Colonic mucosa (tissue), 4 donors: ENCODE measurements at regions not wholly inside any gene's neighbourhood (a gene's known extent, or its start where the extent isn't known, plus 50 kb on each side); places are given as distances from the start of the nearest gene placed in this dataset.
"Not testable (repeated sequence)": the region's sequence is repeated elsewhere in the genome, so short reads cannot be mapped to it uniquely, and the experiment has no call there.

Experiments
- DNase-seq: peaks from one replicate; pipeline ENCODE4 v3.0.0-alpha.2; 2020
- H3K27ac ChIP-seq: fragments of 200-600 bp; one replicate; pipeline ENCODE4 v1.8.0; 2021
- H3K27me3 ChIP-seq: fragments of 200-600 bp; one replicate; pipeline ENCODE4 v1.8.0; 2021
- H3K36me3 ChIP-seq: fragments of 200-600 bp; one replicate; pipeline ENCODE4 v1.8.0; 2021
- H3K4me1 ChIP-seq: fragments of 200-600 bp; one replicate; pipeline ENCODE4 v1.8.0; 2021; ENCODE audit warnings: mild to moderate bottlenecking
- H3K4me3 ChIP-seq: fragments of 200-600 bp; one replicate; pipeline ENCODE4 v1.8.0; 2021
- H3K9ac ChIP-seq, 2 donors: one replicate each; pipeline ENCODE4 v1.7.0; 2013; ENCODE audit warnings: control low read depth in 2 of 2, low read depth in 2 of 2, low read length in 2 of 2
- H3K9me3 ChIP-seq: fragments of 200-600 bp; one replicate; pipeline ENCODE4 v1.8.0; 2021
- CTCF ChIP-seq: fragments of 200-600 bp; IDR thresholded peaks from one replicate; pipeline ENCODE4 v1.8.0; 2022; ENCODE audit warnings: antibody characterized with exemption, mild to moderate bottlenecking
- intact Hi-C: fragments of 100-400 bp; cut with DNase I; formaldehyde crosslinking; loops from one replicate; pipeline ENCODE4 v1.14.1; 2022
- donor health status: healthy.
- donor health status: DM: no; HTN: no; CAD: no.
- donor health status: DM: no; HTN: no; CAD: no.

- H3K9ac ChIP-seq: no peak overlapping the region
- no peaks in the 10 kb centered on the region for H3K4me1 ChIP-seq
- TF ChIP-seq CTCF: no peak
- H3K27ac ChIP-seq: no peak overlapping the region
- no peaks in the 10 kb centered on the region for H3K36me3 ChIP-seq
- intact Hi-C loops: no loop called here
- no peak for DNase-seq
- H3K9me3 ChIP-seq: no peaks in the 10 kb centered on the region
- H3K4me3 ChIP-seq: no peak overlapping the region
- H3K27me3 ChIP-seq: no peaks in the 10 kb centered on the region
These were observed 145.3 kb downstream of the ALX1 start for GRCh38 chr12:85425349-85425612.

GRCh38 chr12:85425926-85426325 is 145.9 kb downstream of the ALX1 start:
- Histone ChIP-seq H3K4me1 (no peaks in the 10 kb centered on the region), H3K9ac (no peak overlapping the region), H3K9me3 (no peaks in the 10 kb centered on the region), H3K27me3 (no peaks in the 10 kb centered on the region), H3K4me3 (no peak overlapping the region), H3K36me3 (no peaks in the 10 kb centered on the region), H3K27ac (no peak overlapping the region)
- DNase-seq: no peak
- intact Hi-C loops: no loop called here
- no peak for TF ChIP-seq CTCF

GRCh38 chr12:85433148-85433547 is 153.1 kb downstream of the ALX1 start:
- H3K9me3 ChIP-seq, H3K27ac ChIP-seq, DNase-seq, H3K27me3 ChIP-seq, H3K4me3 ChIP-seq, H3K9ac ChIP-seq, H3K4me1 ChIP-seq, intact Hi-C loops, H3K36me3 ChIP-seq: not testable (repeated sequence)

- H3K9me3 ChIP-seq: no peaks in the 10 kb centered on the region
- intact Hi-C loops: loop anchor here (10.0 kb wide), 1 partner anchor 365 kb away; no protein-coding TSS in a partner anchor
- no peak overlapping the region for H3K9ac ChIP-seq
- no peak for DNase-seq
- H3K4me3 ChIP-seq: no peak overlapping the region
- no peaks in the 10 kb centered on the region for H3K4me1 ChIP-seq
- peak overlapping the region; percentile 46 for H3K27ac ChIP-seq
- no peaks in the 10 kb centered on the region for H3K36me3 ChIP-seq
- no peaks in the 10 kb centered on the region for H3K27me3 ChIP-seq
- TF ChIP-seq CTCF: no peak
These were observed 160.3 kb downstream of the ALX1 start for GRCh38 chr12:85440271-85440670.

GRCh38 chr12:85441025-85441424 is 161.0 kb downstream of the ALX1 start:
- H3K4me1 ChIP-seq: no peaks in the 10 kb centered on the region
- intact Hi-C loops: loop anchor here (10.0 kb wide), 1 partner anchor 366 kb away; no protein-coding TSS in a partner anchor
- no peak for TF ChIP-seq CTCF
- H3K9me3 ChIP-seq: no peaks in the 10 kb centered on the region
- peak overlapping the region; percentile 46 for H3K27ac ChIP-seq
- H3K27me3 ChIP-seq: no peaks in the 10 kb centered on the region
- no peak overlapping the region for H3K4me3 ChIP-seq
- peak; percentile 42 for DNase-seq
- no peak overlapping the region for H3K9ac ChIP-seq
- no peaks in the 10 kb centered on the region for H3K36me3 ChIP-seq

- Histone ChIP-seq H3K9ac (no peak overlapping the region), H3K27ac (peak overlapping the region; percentile 46)
- no peak for DNase-seq
These were observed 161.7 kb downstream of the ALX1 start for GRCh38 chr12:85441741-85442140.

More at GRCh38 chr12:85441741-85442140, 161.7 kb downstream of the ALX1 start:
- Histone ChIP-seq H3K27me3 (no peaks in the 10 kb centered on the region), H3K4me1 (no peaks in the 10 kb centered on the region), H3K4me3 (no peak overlapping the region), H3K36me3 (no peaks in the 10 kb centered on the region), H3K9me3 (no peaks in the 10 kb centered on the region)
- TF ChIP-seq CTCF: no peak
- intact Hi-C loops: loop anchor here (10.0 kb wide), 1 partner anchor 367 kb away; no protein-coding TSS in a partner anchor
